ENCODE measurements at regions not wholly inside any gene's neighbourhood (a gene's known extent, or its start where the extent isn't known, plus 50 kb on each side); places are given as distances from the start of the nearest gene placed in this dataset.

DNA sequence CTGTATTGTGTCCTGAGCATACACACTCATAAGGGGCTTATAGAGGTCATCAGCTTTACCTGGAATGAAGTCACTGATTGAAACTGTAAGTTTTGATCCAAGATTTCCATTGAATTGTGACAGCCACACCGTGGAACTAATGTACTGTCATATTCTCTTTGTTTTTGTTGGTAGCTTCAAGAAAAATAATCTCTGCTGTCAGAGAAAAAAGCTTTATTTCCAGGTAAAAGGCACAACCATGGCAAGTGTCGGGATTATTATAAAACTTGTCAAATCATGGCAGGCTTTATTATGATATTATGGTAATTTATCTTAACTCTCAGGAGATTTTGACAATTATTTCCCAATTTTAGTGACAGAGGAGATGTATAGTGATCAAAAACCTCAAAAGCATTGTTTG lies 191.2 kb downstream of the FAM170A start:
- Mint-ChIP-seq H3K36me3 (ENCODE audit: low read depth) (no peaks in the 10 kb centered on the region), H3K27me3 (ENCODE audit: low read depth, poor library complexity) (peaks cover 2% of the 10 kb centered on the region), H3K9me3 (no peaks in the 10 kb centered on the region), H3K4me3 (no peak overlapping the region), H3K27ac (no peak overlapping the region), H3K4me1 (no peaks in the 10 kb centered on the region)
- no peak for DNase-seq
- TF ChIP-seq, protein P1, sequence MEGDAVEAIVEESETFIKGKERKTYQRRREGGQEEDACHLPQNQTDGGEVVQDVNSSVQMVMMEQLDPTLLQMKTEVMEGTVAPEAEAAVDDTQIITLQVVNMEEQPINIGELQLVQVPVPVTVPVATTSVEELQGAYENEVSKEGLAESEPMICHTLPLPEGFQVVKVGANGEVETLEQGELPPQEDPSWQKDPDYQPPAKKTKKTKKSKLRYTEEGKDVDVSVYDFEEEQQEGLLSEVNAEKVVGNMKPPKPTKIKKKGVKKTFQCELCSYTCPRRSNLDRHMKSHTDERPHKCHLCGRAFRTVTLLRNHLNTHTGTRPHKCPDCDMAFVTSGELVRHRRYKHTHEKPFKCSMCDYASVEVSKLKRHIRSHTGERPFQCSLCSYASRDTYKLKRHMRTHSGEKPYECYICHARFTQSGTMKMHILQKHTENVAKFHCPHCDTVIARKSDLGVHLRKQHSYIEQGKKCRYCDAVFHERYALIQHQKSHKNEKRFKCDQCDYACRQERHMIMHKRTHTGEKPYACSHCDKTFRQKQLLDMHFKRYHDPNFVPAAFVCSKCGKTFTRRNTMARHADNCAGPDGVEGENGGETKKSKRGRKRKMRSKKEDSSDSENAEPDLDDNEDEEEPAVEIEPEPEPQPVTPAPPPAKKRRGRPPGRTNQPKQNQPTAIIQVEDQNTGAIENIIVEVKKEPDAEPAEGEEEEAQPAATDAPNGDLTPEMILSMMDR (IDR thresholded peaks at IDR 0.05): no peak

DNA sequence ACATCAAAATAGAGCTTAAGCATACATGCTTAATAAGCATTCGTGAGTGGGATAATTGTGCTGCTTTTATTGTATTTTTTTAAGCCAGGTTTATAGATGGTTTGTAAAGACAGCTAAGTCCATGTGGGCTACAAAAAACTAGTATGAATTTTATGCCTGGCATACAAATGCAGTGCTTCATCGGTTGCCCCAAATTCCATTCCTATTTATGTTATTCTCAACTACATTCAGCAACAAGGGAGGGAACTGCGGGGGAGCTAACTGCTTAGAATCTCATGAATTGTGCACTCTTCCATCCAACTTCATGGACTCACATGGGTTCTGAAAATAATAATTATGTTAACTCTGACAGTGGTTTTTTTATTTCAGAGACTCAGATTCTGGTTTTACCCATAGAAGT lies 199.2 kb downstream of the FAM170A start:
- no peaks in the 10 kb centered on the region for H3K9me3 Mint-ChIP-seq
- H3K27ac Mint-ChIP-seq: no peak overlapping the region
- H3K36me3 Mint-ChIP-seq (ENCODE audit: low read depth): no peaks in the 10 kb centered on the region
- peaks cover 17% of the 10 kb centered on the region for H3K4me1 Mint-ChIP-seq
- TF ChIP-seq, protein P1 (IDR thresholded peaks at IDR 0.05): no peak
- no peak for DNase-seq
- no peaks in the 10 kb centered on the region for H3K27me3 Mint-ChIP-seq (ENCODE audit: low read depth, poor library complexity)
- H3K4me3 Mint-ChIP-seq: no peak overlapping the region

DNA sequence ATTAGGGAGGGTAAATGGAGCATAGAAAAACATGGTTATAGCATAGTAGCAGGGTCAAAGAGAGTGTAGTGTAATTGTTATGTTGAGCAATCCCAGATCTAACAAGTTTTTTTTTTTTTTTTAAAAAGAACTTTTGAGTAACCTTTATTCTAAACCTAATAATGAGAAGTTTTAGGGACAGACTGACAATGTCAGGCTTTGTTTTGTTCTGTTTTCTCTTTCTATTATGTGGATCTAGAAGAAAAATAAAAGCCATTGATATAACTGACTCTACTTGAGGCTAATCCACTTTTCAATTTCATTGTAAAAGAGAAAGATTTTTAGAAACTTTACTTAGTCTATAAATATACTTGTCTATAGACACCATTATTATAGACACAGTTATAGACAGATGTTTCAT lies 200.0 kb downstream of the FAM170A start:
- Mint-ChIP-seq H3K4me3 (no peak overlapping the region), H3K27ac (no peak overlapping the region), H3K36me3 (ENCODE audit: low read depth) (no peaks in the 10 kb centered on the region), H3K27me3 (ENCODE audit: low read depth, poor library complexity) (no peaks in the 10 kb centered on the region), H3K4me1 (peaks cover 17% of the 10 kb centered on the region), H3K9me3 (no peaks in the 10 kb centered on the region)
- DNase-seq: no peak
- TF ChIP-seq, protein P1 (IDR thresholded peaks at IDR 0.05): no peak

DNA sequence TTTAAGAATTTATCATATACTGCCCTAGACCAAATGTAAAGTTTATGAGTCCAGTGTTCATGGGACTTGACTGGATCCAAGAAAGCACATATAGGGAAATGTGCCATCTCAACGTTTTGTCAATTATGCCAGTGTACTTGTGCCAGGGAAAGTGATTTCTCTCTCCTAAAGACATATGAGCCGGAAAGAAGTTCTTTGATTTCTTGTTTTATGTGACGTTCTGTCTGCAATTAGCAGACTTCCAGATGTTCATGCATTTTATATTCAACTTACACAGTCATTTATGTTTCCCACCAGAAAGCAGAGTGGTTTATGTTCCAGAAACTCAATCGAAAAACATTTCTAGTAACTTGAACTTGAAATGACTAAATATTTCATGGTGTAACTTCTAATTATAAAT lies 203.8 kb downstream of the FAM170A start:
- H3K9me3 Mint-ChIP-seq: no peaks in the 10 kb centered on the region
- DNase-seq: no peak
- H3K27ac Mint-ChIP-seq: no peak overlapping the region
- TF ChIP-seq, protein P1 (IDR thresholded peaks at IDR 0.05): no peak
- H3K4me3 Mint-ChIP-seq: no peak overlapping the region
- no peaks in the 10 kb centered on the region for H3K27me3 Mint-ChIP-seq (ENCODE audit: low read depth, poor library complexity)
- no peaks in the 10 kb centered on the region for H3K36me3 Mint-ChIP-seq (ENCODE audit: low read depth)
- H3K4me1 Mint-ChIP-seq: peaks cover 9% of the 10 kb centered on the region

DNA sequence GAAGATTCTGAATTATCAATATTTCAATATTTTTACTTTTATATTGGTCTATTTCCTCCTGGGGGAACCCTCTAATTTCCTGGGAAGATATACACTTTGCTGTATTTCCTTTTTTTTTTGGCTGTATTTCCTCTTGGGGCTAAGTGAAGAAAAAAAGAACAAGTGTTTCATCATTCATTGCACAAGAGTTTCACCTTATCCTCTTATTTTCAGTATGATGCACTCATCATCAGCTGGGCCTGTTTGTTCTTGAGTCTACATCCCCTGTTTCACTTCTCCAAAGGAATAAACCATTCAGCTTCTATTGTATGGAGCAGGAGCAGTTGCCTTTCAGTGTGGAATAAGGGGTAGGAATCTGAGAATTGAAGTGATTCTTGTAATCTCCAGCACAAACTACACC lies 210.8 kb downstream of the FAM170A start:
- no peaks in the 10 kb centered on the region for H3K4me1 Mint-ChIP-seq
- no peaks in the 10 kb centered on the region for H3K36me3 Mint-ChIP-seq (ENCODE audit: low read depth)
- no peak for DNase-seq
- H3K4me3 Mint-ChIP-seq: no peak overlapping the region
- TF ChIP-seq, protein P1 (IDR thresholded peaks at IDR 0.05): no peak
- no peaks in the 10 kb centered on the region for H3K27me3 Mint-ChIP-seq (ENCODE audit: low read depth, poor library complexity)
- no peak overlapping the region for H3K27ac Mint-ChIP-seq
- H3K9me3 Mint-ChIP-seq: no peaks in the 10 kb centered on the region

GRCh38 chr5:119852140-119852539 lies 222.8 kb downstream of the FAM170A start:
- TF ChIP-seq, protein P1 (IDR thresholded peaks at IDR 0.05): no peak
- H3K4me1 Mint-ChIP-seq: peaks cover 5% of the 10 kb centered on the region
- DNase-seq: no peak
- no peak overlapping the region for H3K4me3 Mint-ChIP-seq
- H3K36me3 Mint-ChIP-seq (ENCODE audit: low read depth): no peaks in the 10 kb centered on the region
- H3K27me3 Mint-ChIP-seq (ENCODE audit: low read depth, poor library complexity): no peaks in the 10 kb centered on the region
- H3K27ac Mint-ChIP-seq: no peak overlapping the region
- no peaks in the 10 kb centered on the region for H3K9me3 Mint-ChIP-seq
